ENCODE measurements at regions not wholly inside any gene's neighbourhood (a gene's known extent, or its start where the extent isn't known, plus 50 kb on each side); places are given as distances from the start of the nearest gene placed in this dataset.

GRCh38 chr1:55463814-55464475 is 248.8 kb upstream of the USP24 start:
- TF ChIP-seq POLR2A (IDR thresholded peaks at IDR 0.05; ENCODE audit: low read depth, low read length), result no peak
- no peak for TF ChIP-seq POLR2AphosphoS5 (IDR thresholded peaks at IDR 0.05; ENCODE audit: low read depth, low read length)
